ENCODE measurements at regions not wholly inside any gene's neighbourhood (a gene's known extent, or its start where the extent isn't known, plus 50 kb on each side); places are given as distances from the start of the nearest gene placed in this dataset.

GRCh38 chr10:28410420-28411135 lies 107.7 kb upstream of the MPP7 start:
- no peak for TF ChIP-seq NFIC (IDR thresholded peaks at IDR 0.05)
- TF ChIP-seq EP300 (IDR thresholded peaks at IDR 0.05; ENCODE audit: borderline replicate concordance): no peak
- TF ChIP-seq TCF12 (IDR thresholded peaks at IDR 0.05; ENCODE audit: low read depth): no peak
- TF ChIP-seq, protein P1, sequence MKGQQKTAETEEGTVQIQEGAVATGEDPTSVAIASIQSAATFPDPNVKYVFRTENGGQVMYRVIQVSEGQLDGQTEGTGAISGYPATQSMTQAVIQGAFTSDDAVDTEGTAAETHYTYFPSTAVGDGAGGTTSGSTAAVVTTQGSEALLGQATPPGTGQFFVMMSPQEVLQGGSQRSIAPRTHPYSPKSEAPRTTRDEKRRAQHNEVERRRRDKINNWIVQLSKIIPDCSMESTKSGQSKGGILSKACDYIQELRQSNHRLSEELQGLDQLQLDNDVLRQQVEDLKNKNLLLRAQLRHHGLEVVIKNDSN (IDR thresholded peaks at IDR 0.05): no peak
- peak; percentile 21; the same call in 1 of the 2 replicates for TF ChIP-seq RAD21 (IDR thresholded peaks at IDR 0.05; ENCODE audit: low read depth)
- no peak for TF ChIP-seq TEAD4 (IDR thresholded peaks at IDR 0.05)
- TF ChIP-seq YY1 (IDR thresholded peaks at IDR 0.05; ENCODE audit: low read depth): no peak

DNA sequence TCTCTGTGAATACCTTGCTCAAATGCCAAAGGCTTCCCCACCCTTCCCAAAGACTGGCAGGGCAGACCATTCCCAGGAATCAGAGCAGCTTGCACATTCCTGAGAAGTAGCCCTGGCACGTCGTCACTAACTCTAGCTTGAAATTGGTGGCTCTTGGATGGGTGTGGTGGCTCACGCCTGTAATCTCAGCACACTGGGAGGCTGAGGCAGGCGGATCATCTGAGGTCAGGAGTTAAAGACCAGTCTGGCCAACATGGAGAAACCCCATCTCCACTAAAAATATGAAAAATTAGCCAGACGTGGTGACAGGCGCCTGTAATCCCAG lies 108.2 kb upstream of the MPP7 start:
- TF ChIP-seq ZBTB7A (IDR thresholded peaks at IDR 0.05; ENCODE audit: low read depth): no peak
- no peak for TF ChIP-seq TEAD4 (IDR thresholded peaks at IDR 0.05)
- TF ChIP-seq YY1 (IDR thresholded peaks at IDR 0.05; ENCODE audit: low read depth): no peak
- no peak for TF ChIP-seq EGR1 (IDR thresholded peaks at IDR 0.05)

GRCh38 chr10:28411648-28412047 lies 108.8 kb upstream of the MPP7 start:
- TF ChIP-seq FOXM1 (IDR thresholded peaks at IDR 0.05; ENCODE audit: borderline replicate concordance, low read depth): no peak
- TF ChIP-seq MAX (IDR thresholded peaks at IDR 0.05): no peak
- no peak for TF ChIP-seq CREB1 (IDR thresholded peaks at IDR 0.05; ENCODE audit: low read depth)
- TF ChIP-seq, protein P2, sequence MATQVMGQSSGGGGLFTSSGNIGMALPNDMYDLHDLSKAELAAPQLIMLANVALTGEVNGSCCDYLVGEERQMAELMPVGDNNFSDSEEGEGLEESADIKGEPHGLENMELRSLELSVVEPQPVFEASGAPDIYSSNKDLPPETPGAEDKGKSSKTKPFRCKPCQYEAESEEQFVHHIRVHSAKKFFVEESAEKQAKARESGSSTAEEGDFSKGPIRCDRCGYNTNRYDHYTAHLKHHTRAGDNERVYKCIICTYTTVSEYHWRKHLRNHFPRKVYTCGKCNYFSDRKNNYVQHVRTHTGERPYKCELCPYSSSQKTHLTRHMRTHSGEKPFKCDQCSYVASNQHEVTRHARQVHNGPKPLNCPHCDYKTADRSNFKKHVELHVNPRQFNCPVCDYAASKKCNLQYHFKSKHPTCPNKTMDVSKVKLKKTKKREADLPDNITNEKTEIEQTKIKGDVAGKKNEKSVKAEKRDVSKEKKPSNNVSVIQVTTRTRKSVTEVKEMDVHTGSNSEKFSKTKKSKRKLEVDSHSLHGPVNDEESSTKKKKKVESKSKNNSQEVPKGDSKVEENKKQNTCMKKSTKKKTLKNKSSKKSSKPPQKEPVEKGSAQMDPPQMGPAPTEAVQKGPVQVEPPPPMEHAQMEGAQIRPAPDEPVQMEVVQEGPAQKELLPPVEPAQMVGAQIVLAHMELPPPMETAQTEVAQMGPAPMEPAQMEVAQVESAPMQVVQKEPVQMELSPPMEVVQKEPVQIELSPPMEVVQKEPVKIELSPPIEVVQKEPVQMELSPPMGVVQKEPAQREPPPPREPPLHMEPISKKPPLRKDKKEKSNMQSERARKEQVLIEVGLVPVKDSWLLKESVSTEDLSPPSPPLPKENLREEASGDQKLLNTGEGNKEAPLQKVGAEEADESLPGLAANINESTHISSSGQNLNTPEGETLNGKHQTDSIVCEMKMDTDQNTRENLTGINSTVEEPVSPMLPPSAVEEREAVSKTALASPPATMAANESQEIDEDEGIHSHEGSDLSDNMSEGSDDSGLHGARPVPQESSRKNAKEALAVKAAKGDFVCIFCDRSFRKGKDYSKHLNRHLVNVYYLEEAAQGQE (IDR thresholded peaks at IDR 0.05; ENCODE audit: low read depth): no peak
- TF ChIP-seq YY1 (IDR thresholded peaks at IDR 0.05; ENCODE audit: low read depth): no peak
- no peak for TF ChIP-seq CEBPB (IDR thresholded peaks at IDR 0.05)

- no peak for TF ChIP-seq EGR1 (IDR thresholded peaks at IDR 0.05)
- TF ChIP-seq, protein P1 (IDR thresholded peaks at IDR 0.05): peak; percentile 56
These were observed 114.8 kb upstream of the WAC start for GRCh38 chr10:28418069-28418468.

- TF ChIP-seq EGR1 (IDR thresholded peaks at IDR 0.05) (no peak), NFIC (IDR thresholded peaks at IDR 0.05) (no peak), CREB1 (IDR thresholded peaks at IDR 0.05; ENCODE audit: low read depth) (no peak), TAF1 (IDR thresholded peaks at IDR 0.05; ENCODE audit: low read depth) (no peak), ZBTB7A (IDR thresholded peaks at IDR 0.05; ENCODE audit: low read depth) (no peak), CEBPB (IDR thresholded peaks at IDR 0.05) (no peak), TEAD4 (IDR thresholded peaks at IDR 0.05) (no peak), MAX (IDR thresholded peaks at IDR 0.05) (no peak), RAD21 (IDR thresholded peaks at IDR 0.05; ENCODE audit: low read depth) (no peak), FOXM1 (IDR thresholded peaks at IDR 0.05; ENCODE audit: borderline replicate concordance, low read depth) (no peak), TCF12 (IDR thresholded peaks at IDR 0.05; ENCODE audit: low read depth) (no peak), YY1 (IDR thresholded peaks at IDR 0.05; ENCODE audit: low read depth) (no peak), EP300 (IDR thresholded peaks at IDR 0.05; ENCODE audit: borderline replicate concordance) (no peak)
- TF ChIP-seq, protein P1 (IDR thresholded peaks at IDR 0.05): no peak
- TF ChIP-seq, protein P2 (IDR thresholded peaks at IDR 0.05; ENCODE audit: low read depth): no peak
These were observed 107.5 kb upstream of the WAC start for GRCh38 chr10:28425422-28425821.

DNA sequence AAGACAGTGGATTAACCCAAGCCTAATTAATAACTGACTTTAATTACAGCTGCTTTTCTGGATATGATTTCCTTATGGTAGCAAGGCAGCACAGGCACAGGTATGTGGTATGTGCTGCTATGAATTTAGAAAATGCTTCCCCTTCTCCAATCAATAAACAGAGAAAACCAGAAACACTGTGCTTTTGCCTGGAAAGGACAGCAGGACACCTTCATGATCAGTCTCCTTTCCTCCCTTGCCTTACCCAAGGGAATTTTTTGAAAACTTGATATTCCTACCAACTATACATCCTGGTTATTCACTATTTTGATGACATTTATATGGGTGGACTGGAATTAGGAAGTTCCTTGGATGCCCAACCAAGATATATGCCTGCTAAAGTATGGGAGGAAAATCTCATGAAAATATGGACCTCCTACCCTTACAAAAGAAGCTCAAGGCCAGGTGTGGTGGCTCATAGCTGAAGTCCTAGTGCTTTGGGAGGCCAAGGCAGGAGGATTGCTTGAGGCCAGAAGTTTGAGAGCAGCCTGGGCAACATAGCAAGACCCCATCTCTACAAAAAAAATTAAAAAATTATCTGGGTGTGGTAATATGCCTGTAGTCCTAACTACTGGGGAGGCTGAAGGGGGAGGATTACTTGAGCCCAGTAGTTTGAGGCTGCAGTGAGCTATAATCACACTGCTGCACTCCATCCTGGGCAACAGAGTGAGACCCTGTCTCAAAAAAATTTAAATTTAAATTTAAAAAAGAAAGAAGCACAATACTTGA lies 106.3 kb upstream of the WAC start:
- no peak for TF ChIP-seq CEBPB (IDR thresholded peaks at IDR 0.05)
- TF ChIP-seq, protein P1 (IDR thresholded peaks at IDR 0.05): no peak
- no peak for TF ChIP-seq NFIC (IDR thresholded peaks at IDR 0.05)
- TF ChIP-seq ZBTB7A (IDR thresholded peaks at IDR 0.05; ENCODE audit: low read depth): no peak
- no peak for TF ChIP-seq FOXM1 (IDR thresholded peaks at IDR 0.05; ENCODE audit: borderline replicate concordance, low read depth)
- no peak for TF ChIP-seq TEAD4 (IDR thresholded peaks at IDR 0.05)
- TF ChIP-seq YY1 (IDR thresholded peaks at IDR 0.05; ENCODE audit: low read depth): no peak
- TF ChIP-seq, protein P2 (IDR thresholded peaks at IDR 0.05; ENCODE audit: low read depth): no peak
- TF ChIP-seq EGR1 (IDR thresholded peaks at IDR 0.05): no peak
- no peak for TF ChIP-seq MAX (IDR thresholded peaks at IDR 0.05)
- no peak for TF ChIP-seq CREB1 (IDR thresholded peaks at IDR 0.05; ENCODE audit: low read depth)
- TF ChIP-seq TAF1 (IDR thresholded peaks at IDR 0.05; ENCODE audit: low read depth): no peak
- no peak for TF ChIP-seq RAD21 (IDR thresholded peaks at IDR 0.05; ENCODE audit: low read depth)
- TF ChIP-seq EP300 (IDR thresholded peaks at IDR 0.05; ENCODE audit: borderline replicate concordance): no peak
- no peak for TF ChIP-seq TCF12 (IDR thresholded peaks at IDR 0.05; ENCODE audit: low read depth)

All from Ishikawa (cell line).